Brain microvascular endothelial cell (primary cell): ENCODE measurements at regions not wholly inside any gene's neighbourhood (a gene's known extent, or its start where the extent isn't known, plus 50 kb on each side); places are given as distances from the start of the nearest gene placed in this dataset.

Experiments used
- DNase-seq: peaks from one replicate; pipeline ENCODE4 v3.0.0-alpha.2; 2020
- H3K27ac ChIP-seq: fragments of 250-450 bp; sonication (Bioruptor Pico); 2 replicates; pipeline ENCODE4 v1.5.1; 2020; ENCODE audit warnings: mild to moderate bottlenecking, moderate library complexity
- H3K27me3 ChIP-seq: fragments of 250-450 bp; sonication (Bioruptor Pico); replicated peaks from 2 replicates; pipeline ENCODE4 v1.5.1; 2020; ENCODE audit warnings: mild to moderate bottlenecking
- H3K36me3 ChIP-seq: fragments of 250-450 bp; sonication (Bioruptor Pico); replicated peaks from 2 replicates; pipeline ENCODE4 v1.5.1; 2020; ENCODE audit warnings: mild to moderate bottlenecking
- H3K4me3 ChIP-seq: 2 replicates; pipeline ENCODE4 v1.5.1; 2011; ENCODE audit warnings: low read depth, mild to moderate bottlenecking, control low read depth, low read length, moderate library complexity
- CTCF ChIP-seq: IDR thresholded peaks from 2 replicates; pipeline ENCODE4 v1.5.1; 2011; ENCODE audit warnings: low read depth, mild to moderate bottlenecking, moderate library complexity, low read length, control low read depth, inconsistent platforms; ENCODE audit errors: missing control alignments
- in situ Hi-C: cut with HindIII; loops from 2 replicates; pipeline ENCODE4 v1.10.0; 2017; ENCODE audit warnings: low sequenced_read_pairs, low pct_ligation_motif_present

GRCh38 chr14:97748616-97749015, 951.4 kb downstream of the VRK1 start:
- in situ Hi-C loops = no loop called here
- H3K27ac ChIP-seq = no peak overlapping the region
- no peak for TF ChIP-seq CTCF
- no peaks in the 10 kb centered on the region for H3K27me3 ChIP-seq
- no peak overlapping the region for H3K4me3 ChIP-seq
- H3K36me3 ChIP-seq = no peaks in the 10 kb centered on the region
- DNase-seq = no peak

GRCh38 chr14:97757491-97757890, 960.3 kb downstream of the VRK1 start:
- Histone ChIP-seq H3K27me3 (no peaks in the 10 kb centered on the region), H3K4me3 (no peak overlapping the region), H3K36me3 (no peaks in the 10 kb centered on the region), H3K27ac (no peak overlapping the region)
- DNase-seq = no peak
- TF ChIP-seq CTCF = no peak
- in situ Hi-C loops = no loop called here

- H3K36me3 ChIP-seq = no peaks in the 10 kb centered on the region
- H3K4me3 ChIP-seq = no peak overlapping the region
- DNase-seq = no peak
- no peak overlapping the region for H3K27ac ChIP-seq
- H3K27me3 ChIP-seq = no peaks in the 10 kb centered on the region
- TF ChIP-seq CTCF = no peak
- in situ Hi-C loops = no loop called here
Measured at GRCh38 chr14:97760050-97760449, 962.9 kb downstream of the VRK1 start.

GRCh38 chr14:97762386-97762785, 965.2 kb downstream of the VRK1 start:
- H3K4me3 ChIP-seq = no peak overlapping the region
- H3K27me3 ChIP-seq = no peaks in the 10 kb centered on the region
- in situ Hi-C loops = no loop called here
- no peak overlapping the region for H3K27ac ChIP-seq
- H3K36me3 ChIP-seq = no peaks in the 10 kb centered on the region
- no peak for DNase-seq
- TF ChIP-seq CTCF = no peak

GRCh38 chr14:97771340-97772045, 974.3 kb downstream of the VRK1 start:
- DNase-seq = no peak
- no peaks in the 10 kb centered on the region for H3K27me3 ChIP-seq
- in situ Hi-C loops = no loop called here
- H3K36me3 ChIP-seq = no peaks in the 10 kb centered on the region
- no peak overlapping the region for H3K27ac ChIP-seq
- H3K4me3 ChIP-seq = no peak overlapping the region
- no peak for TF ChIP-seq CTCF

- no peak for TF ChIP-seq CTCF
- Histone ChIP-seq H3K27ac (no peak overlapping the region), H3K4me3 (no peak overlapping the region), H3K36me3 (no peaks in the 10 kb centered on the region), H3K27me3 (no peaks in the 10 kb centered on the region)
- no peak for DNase-seq
- in situ Hi-C loops = no loop called here
Measured at GRCh38 chr14:97773598-97773997, 976.4 kb downstream of the VRK1 start.
